ENCODE measurements at regions not wholly inside any gene's neighbourhood (a gene's known extent, or its start where the extent isn't known, plus 50 kb on each side); places are given as distances from the start of the nearest gene placed in this dataset.

GRCh38 chr20:1813674-1814635, 81.3 kb upstream of the SIRPA start:
- no peak overlapping the region for H3K4me3 ChIP-seq (ENCODE audit: low read depth, low read length)
- no peak for TF ChIP-seq CTCF (IDR thresholded peaks at IDR 0.05; ENCODE audit: insufficient read depth, low read depth, low read length, missing control alignments)
- no peak for DNase-seq (ENCODE audit: low read depth)

- no peak overlapping the region for H3K4me3 ChIP-seq (ENCODE audit: low read depth, low read length)
- DNase-seq (ENCODE audit: low read depth), result no peak
- TF ChIP-seq CTCF (IDR thresholded peaks at IDR 0.05; ENCODE audit: insufficient read depth, low read depth, low read length, missing control alignments), result no peak
Measured at GRCh38 chr20:1813101-1813529, 82.1 kb upstream of the SIRPA start.

DNA sequence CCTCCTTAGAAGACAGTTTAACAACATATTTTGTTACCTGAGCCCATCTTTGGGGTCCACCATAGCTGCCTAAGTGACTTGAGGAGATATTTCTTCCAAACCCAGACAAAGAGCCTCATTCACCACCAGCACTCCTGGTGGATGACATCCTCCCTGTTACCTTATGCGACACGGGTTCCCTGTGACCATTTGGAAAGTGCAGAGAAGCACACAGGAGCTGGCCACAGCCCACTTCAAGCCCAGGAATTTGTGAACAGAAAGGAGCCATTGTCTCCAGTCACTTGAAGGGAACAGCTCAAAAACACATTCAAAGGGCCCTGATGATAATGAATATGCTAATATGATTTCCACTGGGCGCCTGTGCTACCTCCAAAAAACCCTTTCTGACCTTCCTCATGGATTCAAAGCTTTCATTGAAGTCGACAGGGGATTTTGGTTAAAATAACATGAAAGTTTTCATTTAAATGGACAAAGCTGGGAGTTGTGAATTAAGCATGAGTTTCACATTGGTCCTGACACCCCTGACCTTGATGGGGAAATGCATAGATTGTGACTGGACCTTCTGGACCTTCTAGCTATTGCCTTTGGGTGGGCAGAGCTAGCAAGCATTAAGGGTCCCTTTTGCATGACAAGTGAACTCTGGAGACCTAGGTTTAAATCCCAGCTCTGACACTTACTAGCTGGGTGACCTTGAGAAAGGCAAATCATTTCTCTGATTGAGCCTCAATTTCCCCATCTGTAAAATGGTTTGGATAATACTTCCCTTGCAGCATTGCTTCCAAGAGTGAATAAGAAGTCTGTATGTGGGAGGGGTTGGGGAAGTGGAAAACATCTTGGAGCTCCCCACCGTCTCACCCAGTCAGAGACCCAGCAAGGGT, 83.3 kb upstream of the SIRPA start:
- H3K4me3 ChIP-seq (ENCODE audit: low read depth, low read length), result no peak overlapping the region
- TF ChIP-seq CTCF (IDR thresholded peaks at IDR 0.05; ENCODE audit: insufficient read depth, low read depth, low read length, missing control alignments), result no peak
- DNase-seq (ENCODE audit: low read depth), result no peak

DNA sequence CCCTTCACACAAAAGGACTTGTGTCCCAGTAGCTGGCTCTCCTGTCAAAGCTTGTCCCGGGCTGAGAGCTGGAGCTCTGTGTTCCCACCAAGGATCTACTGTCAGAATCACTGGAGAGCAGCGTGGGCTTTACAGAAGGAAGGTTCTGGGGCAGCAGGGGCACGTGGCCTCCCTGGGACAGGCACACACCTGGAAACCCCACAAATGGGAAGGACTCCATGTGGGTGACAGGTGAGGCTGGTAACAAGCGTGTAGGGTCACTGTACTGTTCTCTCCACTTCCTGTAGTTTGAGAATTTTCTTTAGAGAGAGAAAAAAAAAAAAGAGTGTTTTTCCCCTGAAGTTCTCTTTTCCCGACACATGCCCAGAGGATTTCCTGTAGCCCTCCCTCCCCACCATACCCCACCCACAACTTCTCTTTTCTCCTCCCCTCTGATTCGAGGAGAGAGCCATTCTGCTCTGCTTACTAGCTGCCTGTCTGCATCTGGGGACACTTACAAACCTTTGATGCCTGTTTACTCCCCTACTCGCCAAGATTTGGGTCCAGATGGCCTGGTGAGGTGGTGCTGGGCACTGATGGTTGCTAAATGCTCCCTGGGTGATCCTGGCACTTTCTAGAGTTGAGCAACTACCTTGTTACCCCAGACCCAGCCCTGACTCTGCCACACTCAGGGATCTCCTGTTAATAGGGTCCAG, 84.1 kb upstream of the SIRPA start:
- no peak overlapping the region for H3K4me3 ChIP-seq (ENCODE audit: low read depth, low read length)
- DNase-seq (ENCODE audit: low read depth), result no peak
- TF ChIP-seq CTCF (IDR thresholded peaks at IDR 0.05; ENCODE audit: insufficient read depth, low read depth, low read length, missing control alignments), result no peak

DNA sequence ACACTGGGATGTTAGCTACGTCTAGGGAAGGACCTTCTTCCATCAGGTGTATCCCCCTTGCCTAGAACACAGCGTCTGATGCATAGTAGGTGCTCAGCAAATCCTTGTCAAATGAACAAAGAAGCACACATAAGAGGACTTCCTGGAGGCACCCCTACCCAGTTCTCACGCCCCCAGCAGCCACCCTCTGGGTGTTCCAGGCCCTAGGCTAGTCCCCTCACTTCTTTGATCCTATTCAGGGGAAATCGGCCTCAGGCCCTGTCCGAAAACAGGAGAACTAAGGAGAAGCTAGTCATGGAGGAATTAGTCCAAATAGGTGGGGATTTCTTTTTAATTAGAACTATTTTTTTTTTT, 84.7 kb upstream of the SIRPA start:
- no peak for DNase-seq (ENCODE audit: low read depth)
- no peak for TF ChIP-seq CTCF (IDR thresholded peaks at IDR 0.05; ENCODE audit: insufficient read depth, low read depth, low read length, missing control alignments)
- no peak overlapping the region for H3K4me3 ChIP-seq (ENCODE audit: low read depth, low read length)

DNA sequence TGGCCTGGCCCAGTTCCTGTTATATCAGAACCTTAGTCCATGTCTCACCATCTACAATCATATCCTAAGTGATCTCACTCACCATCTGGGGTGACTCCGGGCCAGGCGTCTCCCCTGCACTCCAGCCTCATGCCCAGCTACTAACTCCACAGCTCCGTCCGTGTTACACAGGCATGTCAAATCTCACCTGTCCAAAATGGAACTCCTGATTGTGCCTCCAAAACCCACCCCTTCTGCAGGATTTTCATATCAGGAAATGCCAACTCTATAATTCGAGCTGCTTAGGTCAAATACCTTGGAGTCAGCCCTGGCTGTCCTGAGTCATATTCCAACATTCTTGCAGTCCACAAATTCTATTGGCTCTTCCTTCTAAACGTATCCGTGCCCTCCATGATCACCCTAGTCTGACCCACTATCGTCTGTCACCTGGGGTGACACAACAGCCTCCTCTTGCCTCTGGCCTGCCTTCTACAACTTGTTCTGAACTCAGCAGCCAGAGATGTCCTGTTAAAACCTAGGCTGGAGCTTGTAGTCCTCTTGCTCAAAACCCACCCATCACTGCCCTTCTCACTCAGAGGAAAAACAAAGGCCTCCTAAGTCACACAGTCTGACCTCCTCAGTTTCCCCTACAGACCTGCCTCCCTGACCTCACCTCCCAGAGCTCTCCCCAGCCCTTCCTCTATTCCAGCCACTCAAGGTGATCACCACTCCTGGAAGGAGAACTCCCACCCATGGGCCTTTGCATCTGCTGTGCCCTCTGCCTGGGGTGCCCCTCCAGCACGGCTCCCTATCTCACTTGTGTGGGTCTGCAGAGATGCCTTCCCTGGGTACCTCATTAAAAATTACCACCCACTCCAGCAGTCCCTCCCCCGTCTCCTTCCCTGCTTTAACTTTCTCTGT, 85.3 kb upstream of the SIRPA start:
- DNase-seq (ENCODE audit: low read depth), result no peak
- TF ChIP-seq CTCF (IDR thresholded peaks at IDR 0.05; ENCODE audit: insufficient read depth, low read depth, low read length, missing control alignments), result no peak
- H3K4me3 ChIP-seq (ENCODE audit: low read depth, low read length), result no peak overlapping the region
